ENCODE measurements at regions not wholly inside any gene's neighbourhood (a gene's known extent, or its start where the extent isn't known, plus 50 kb on each side); places are given as distances from the start of the nearest gene placed in this dataset.

- FAIRE-seq, result no peak
Measured at GRCh38 chr9:108133101-108133500, 643.5 kb upstream of the KLF4 start.

GRCh38 chr9:108130905-108131304, 641.3 kb upstream of the KLF4 start:
- FAIRE-seq, result no peak

GRCh38 chr9:108125625-108126024, 636.1 kb upstream of the KLF4 start:
- FAIRE-seq, result no peak

- FAIRE-seq, result no peak
Measured at GRCh38 chr9:108119530-108120113, 630.1 kb upstream of the KLF4 start.

GRCh38 chr9:108117795-108118194, 628.2 kb upstream of the KLF4 start:
- FAIRE-seq, result no peak

- FAIRE-seq, result no peak
Measured at GRCh38 chr9:108117306-108117705, 627.7 kb upstream of the KLF4 start.

- no peak for FAIRE-seq
Measured at GRCh38 chr9:108113596-108113995, 624.0 kb upstream of the KLF4 start.

GRCh38 chr9:108109927-108110690, 620.5 kb upstream of the KLF4 start:
- no peak for FAIRE-seq

GRCh38 chr9:108108852-108109448, 619.4 kb upstream of the KLF4 start:
- no peak for FAIRE-seq

GRCh38 chr9:108108280-108108851, 618.8 kb upstream of the KLF4 start:
- no peak for FAIRE-seq

- FAIRE-seq, result no peak
Measured at GRCh38 chr9:108105885-108106284, 616.3 kb upstream of the KLF4 start.

GRCh38 chr9:108104991-108105390, 615.4 kb upstream of the KLF4 start:
- FAIRE-seq, result no peak

GRCh38 chr9:108103046-108103693, 613.6 kb upstream of the KLF4 start:
- no peak for FAIRE-seq

- FAIRE-seq, result no peak
Measured at GRCh38 chr9:108101410-108101809, 611.8 kb upstream of the KLF4 start.

- no peak for FAIRE-seq
Measured at GRCh38 chr9:108100571-108100970, 611.0 kb upstream of the KLF4 start.

GRCh38 chr9:108099854-108100253, 610.3 kb upstream of the KLF4 start:
- no peak for FAIRE-seq

- FAIRE-seq, result no peak
Measured at GRCh38 chr9:108095496-108095895, 605.9 kb upstream of the KLF4 start.

GRCh38 chr9:108094676-108094993, 605.1 kb upstream of the KLF4 start:
- FAIRE-seq, result no peak

- FAIRE-seq, result no peak
Measured at GRCh38 chr9:108093773-108094675, 604.5 kb upstream of the KLF4 start.

- no peak for FAIRE-seq
Measured at GRCh38 chr9:108088916-108089315, 599.3 kb upstream of the KLF4 start.

GRCh38 chr9:108087781-108088180, 598.2 kb upstream of the KLF4 start:
- no peak for FAIRE-seq

GRCh38 chr9:108086624-108087023, 597.1 kb upstream of the KLF4 start:
- FAIRE-seq, result no peak

- FAIRE-seq, result no peak
Measured at GRCh38 chr9:108085294-108085693, 595.7 kb upstream of the KLF4 start.

Measured in G401.6 (cell line).